ENCODE measurements at regions not wholly inside any gene's neighbourhood (a gene's known extent, or its start where the extent isn't known, plus 50 kb on each side); places are given as distances from the start of the nearest gene placed in this dataset.

GRCh38 chr15:47246317-47246716, 471.0 kb upstream of the SEMA6D start:
- TF ChIP-seq CTCF (IDR thresholded peaks at IDR 0.05): no peak
- TF ChIP-seq POLR2A (IDR thresholded peaks at IDR 0.05): no peak

Data from lower leg skin (tissue), 3 donors.